Kidney epithelial cell (primary cell): ENCODE measurements at regions not wholly inside any gene's neighbourhood (a gene's known extent, or its start where the extent isn't known, plus 50 kb on each side); places are given as distances from the start of the nearest gene placed in this dataset.

ENCODE experiments used
- DNase-seq: peaks from one replicate; pipeline ENCODE4 v3.0.0-alpha.2; 2010; ENCODE audit warnings: low read depth
- H3K27me3 ChIP-seq: 2 replicates; pipeline ENCODE4 v1.6.0; 2011; ENCODE audit warnings: low read length; ENCODE audit not compliant: control insufficient read depth, insufficient read depth
- H3K36me3 ChIP-seq: 2 replicates; pipeline ENCODE4 v1.5.1; 2011; ENCODE audit warnings: low read length; ENCODE audit not compliant: control insufficient read depth, insufficient read depth
- H3K4me3 ChIP-seq: 2 replicates; pipeline ENCODE4 v1.5.1; 2011; ENCODE audit warnings: low read depth, mild to moderate bottlenecking, control low read depth, low read length
- CTCF ChIP-seq: IDR thresholded peaks from 2 replicates; pipeline ENCODE4 v1.5.1; 2011; ENCODE audit warnings: mild to moderate bottlenecking, moderate library complexity, low read length, control low read depth, inconsistent platforms; ENCODE audit not compliant: insufficient read depth, poor library complexity, severe bottlenecking

GRCh38 chr22:48902001-48902869 lies 925.4 kb downstream of the BRD1 start:
- Histone ChIP-seq H3K27me3 (no peaks in the 10 kb centered on the region), H3K4me3 (no peak overlapping the region), H3K36me3 (no peaks in the 10 kb centered on the region)
- no peak for TF ChIP-seq CTCF
- DNase-seq: no peak

- no peak for DNase-seq
- H3K4me3 ChIP-seq: no peak overlapping the region
- TF ChIP-seq CTCF: no peak
- no peaks in the 10 kb centered on the region for H3K27me3 ChIP-seq
- H3K36me3 ChIP-seq: no peaks in the 10 kb centered on the region
Observed at GRCh38 chr22:48901324-48901723, 926.3 kb downstream of the BRD1 start.

- no peak for TF ChIP-seq CTCF
- no peaks in the 10 kb centered on the region for H3K27me3 ChIP-seq
- no peaks in the 10 kb centered on the region for H3K36me3 ChIP-seq
- no peak for DNase-seq
- H3K4me3 ChIP-seq: no peak overlapping the region
Observed at GRCh38 chr22:48900626-48901025, 927.0 kb downstream of the BRD1 start.

GRCh38 chr22:48900327-48900597 lies 927.4 kb downstream of the BRD1 start:
- no peak for DNase-seq
- TF ChIP-seq CTCF: no peak
- no peak overlapping the region for H3K4me3 ChIP-seq

GRCh38 chr22:48899523-48900326 lies 927.9 kb downstream of the BRD1 start:
- Histone ChIP-seq H3K27me3 (no peaks in the 10 kb centered on the region), H3K4me3 (no peak overlapping the region), H3K36me3 (no peaks in the 10 kb centered on the region)
- no peak for TF ChIP-seq CTCF
- DNase-seq: no peak

More at GRCh38 chr22:48900327-48900597, 927.4 kb downstream of the BRD1 start:
- H3K36me3 ChIP-seq: no peaks in the 10 kb centered on the region
- no peaks in the 10 kb centered on the region for H3K27me3 ChIP-seq
